HL-60 (cell line): ENCODE measurements at regions not wholly inside any gene's neighbourhood (a gene's known extent, or its start where the extent isn't known, plus 50 kb on each side); places are given as distances from the start of the nearest gene placed in this dataset.

Experiments
- DNase-seq, 2 experiments: peaks; one replicate each; pipeline ENCODE4 v3.0.0-alpha.2; 2010 to 2020; ENCODE audit warnings: low read depth in 1 of 2, low spot score in 1 of 2
- H3K27ac ChIP-seq: fragments of 250-450 bp; sonication (Bioruptor Pico); replicated peaks from 2 replicates; pipeline ENCODE4 v1.5.1; 2020; ENCODE audit warnings: mild to moderate bottlenecking, moderate library complexity
- H3K27me3 ChIP-seq: fragments of 250-450 bp; sonication (Bioruptor Pico); 2 replicates; pipeline ENCODE4 v1.5.1; 2021; ENCODE audit warnings: mild to moderate bottlenecking, moderate library complexity; ENCODE audit not compliant: insufficient read depth, poor library complexity, severe bottlenecking
- H3K4me3 ChIP-seq: replicated peaks from 2 replicates; pipeline ENCODE4 v1.5.1; 2011; ENCODE audit warnings: mild to moderate bottlenecking, control low read depth, low read length; ENCODE audit not compliant: insufficient read depth
- CTCF ChIP-seq: IDR thresholded peaks from one replicate; pipeline ENCODE4 v1.5.1; 2011; ENCODE audit warnings: low read length, control low read depth, inconsistent platforms; ENCODE audit not compliant: insufficient read depth
- GABPA ChIP-seq: IDR thresholded peaks from 2 replicates; pipeline ENCODE4 v1.6.1; 2012; ENCODE audit warnings: low read depth
- POLR2AphosphoS5 ChIP-seq: IDR thresholded peaks from 2 replicates; pipeline ENCODE4 v1.6.1; 2012; ENCODE audit warnings: low read depth
- SPI1 ChIP-seq: IDR thresholded peaks from 2 replicates; pipeline ENCODE4 v1.6.1; 2012; ENCODE audit warnings: low read depth, mild to moderate bottlenecking, borderline replicate concordance
- TF ChIP-seq, protein P1 (sequence below): IDR thresholded peaks from 2 replicates; pipeline ENCODE4 v1.6.1; 2012; ENCODE audit warnings: low read depth; ENCODE audit not compliant: insufficient replicate concordance

GRCh38 chr1:114263343-114263742, 109.7 kb upstream of the SYT6 start:
- TF ChIP-seq CTCF: no peak
- TF ChIP-seq SPI1: no peak
- TF ChIP-seq POLR2AphosphoS5: no peak
- TF ChIP-seq GABPA: no peak
- TF ChIP-seq, protein P1, sequence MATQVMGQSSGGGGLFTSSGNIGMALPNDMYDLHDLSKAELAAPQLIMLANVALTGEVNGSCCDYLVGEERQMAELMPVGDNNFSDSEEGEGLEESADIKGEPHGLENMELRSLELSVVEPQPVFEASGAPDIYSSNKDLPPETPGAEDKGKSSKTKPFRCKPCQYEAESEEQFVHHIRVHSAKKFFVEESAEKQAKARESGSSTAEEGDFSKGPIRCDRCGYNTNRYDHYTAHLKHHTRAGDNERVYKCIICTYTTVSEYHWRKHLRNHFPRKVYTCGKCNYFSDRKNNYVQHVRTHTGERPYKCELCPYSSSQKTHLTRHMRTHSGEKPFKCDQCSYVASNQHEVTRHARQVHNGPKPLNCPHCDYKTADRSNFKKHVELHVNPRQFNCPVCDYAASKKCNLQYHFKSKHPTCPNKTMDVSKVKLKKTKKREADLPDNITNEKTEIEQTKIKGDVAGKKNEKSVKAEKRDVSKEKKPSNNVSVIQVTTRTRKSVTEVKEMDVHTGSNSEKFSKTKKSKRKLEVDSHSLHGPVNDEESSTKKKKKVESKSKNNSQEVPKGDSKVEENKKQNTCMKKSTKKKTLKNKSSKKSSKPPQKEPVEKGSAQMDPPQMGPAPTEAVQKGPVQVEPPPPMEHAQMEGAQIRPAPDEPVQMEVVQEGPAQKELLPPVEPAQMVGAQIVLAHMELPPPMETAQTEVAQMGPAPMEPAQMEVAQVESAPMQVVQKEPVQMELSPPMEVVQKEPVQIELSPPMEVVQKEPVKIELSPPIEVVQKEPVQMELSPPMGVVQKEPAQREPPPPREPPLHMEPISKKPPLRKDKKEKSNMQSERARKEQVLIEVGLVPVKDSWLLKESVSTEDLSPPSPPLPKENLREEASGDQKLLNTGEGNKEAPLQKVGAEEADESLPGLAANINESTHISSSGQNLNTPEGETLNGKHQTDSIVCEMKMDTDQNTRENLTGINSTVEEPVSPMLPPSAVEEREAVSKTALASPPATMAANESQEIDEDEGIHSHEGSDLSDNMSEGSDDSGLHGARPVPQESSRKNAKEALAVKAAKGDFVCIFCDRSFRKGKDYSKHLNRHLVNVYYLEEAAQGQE: no peak
- peaks cover 6% of the 10 kb centered on the region for H3K27me3 ChIP-seq
- H3K27ac ChIP-seq: no peak overlapping the region
- H3K4me3 ChIP-seq: no peak overlapping the region
- DNase-seq: no peak

- Histone ChIP-seq H3K27ac (no peak overlapping the region), H3K4me3 (no peak overlapping the region), H3K27me3 (peaks cover 6% of the 10 kb centered on the region)
- DNase-seq: no peak
- TF ChIP-seq SPI1: no peak
- no peak for TF ChIP-seq CTCF
- TF ChIP-seq, protein P1: no peak
- TF ChIP-seq POLR2AphosphoS5: no peak
- no peak for TF ChIP-seq GABPA
Observed at GRCh38 chr1:114262337-114262736, 108.7 kb upstream of the SYT6 start.

DNA sequence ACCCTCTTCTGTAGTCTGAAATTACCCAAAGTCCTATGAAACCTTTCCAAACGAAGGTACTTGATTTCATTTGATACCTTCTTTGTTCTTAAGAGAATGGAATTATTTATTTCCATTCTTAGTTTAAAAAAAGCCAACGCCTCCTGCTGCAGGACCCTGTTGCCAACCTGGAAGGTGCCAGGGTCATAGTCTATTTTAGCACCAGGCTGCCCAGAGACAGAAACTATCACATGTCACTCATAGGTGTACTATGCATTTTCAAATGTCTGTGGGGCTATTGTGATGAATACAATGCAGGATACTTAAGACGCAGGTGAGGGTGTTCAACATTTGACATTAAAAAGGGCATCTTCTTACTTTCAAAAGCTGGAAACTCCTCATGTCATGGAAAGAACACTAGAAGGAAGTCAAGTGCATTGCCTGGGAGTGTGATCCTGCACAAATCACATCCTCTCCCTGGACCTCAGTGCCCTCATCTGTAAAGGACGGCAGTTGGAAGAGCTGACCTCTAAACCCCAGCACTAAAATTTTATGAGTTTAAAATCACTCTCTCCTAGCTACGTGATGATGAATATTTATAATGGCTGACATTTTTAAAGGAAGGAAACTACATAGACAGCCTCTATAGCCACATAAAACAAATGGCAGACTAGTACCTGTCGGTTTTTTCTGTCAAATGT, 107.3 kb upstream of the SYT6 start:
- Histone ChIP-seq H3K27ac (no peak overlapping the region), H3K27me3 (peaks cover 6% of the 10 kb centered on the region), H3K4me3 (no peak overlapping the region)
- TF ChIP-seq SPI1: no peak
- TF ChIP-seq CTCF: no peak
- no peak for DNase-seq

- H3K4me3 ChIP-seq: no peak overlapping the region
- H3K27me3 ChIP-seq: peaks cover 6% of the 10 kb centered on the region
- no peak for TF ChIP-seq POLR2AphosphoS5
- no peak for TF ChIP-seq GABPA
- no peak for TF ChIP-seq SPI1
- no peak for TF ChIP-seq CTCF
- TF ChIP-seq, protein P1: no peak
- no peak for DNase-seq
- no peak overlapping the region for H3K27ac ChIP-seq
Observed at GRCh38 chr1:114259511-114260160, 106.0 kb upstream of the SYT6 start.
